ENCODE measurements at regions not wholly inside any gene's neighbourhood (a gene's known extent, or its start where the extent isn't known, plus 50 kb on each side); places are given as distances from the start of the nearest gene placed in this dataset.

GRCh38 chr9:7316967-7317366 lies 482.6 kb downstream of the DMAC1 start:
- Histone ChIP-seq H3K36me3 (ENCODE audit: low read length) (no peaks in the 10 kb centered on the region), H4K20me1 (ENCODE audit: low read depth, low read length) (no peaks in the 10 kb centered on the region), H3K4me3 (ENCODE audit: insufficient read depth, low read length, poor library complexity, severe bottlenecking) (no peak overlapping the region), H3K9ac (ENCODE audit: low read length) (no peak overlapping the region), H3K4me2 (ENCODE audit: low read depth, low read length, poor library complexity, severe bottlenecking) (no peak overlapping the region), H3K9me2 (replicated peaks; ENCODE audit: insufficient read depth, low read length) (no peaks in the 10 kb centered on the region), H3K27ac (ENCODE audit: low read depth, low read length) (no peak overlapping the region), H3K27me3 (ENCODE audit: low read length) (no peaks in the 10 kb centered on the region), H3K9me3 (ENCODE audit: insufficient read depth, low read length) (0 out of 2 replicates have a peak, but pooled peaks cover 10% of the 10 kb centered on the region), H3K79me2 (ENCODE audit: insufficient read depth, low read length) (no peaks in the 10 kb centered on the region), H3F3A (ENCODE audit: insufficient read depth) (no peaks in the 10 kb centered on the region), H2AFZ (ENCODE audit: low read depth, low read length, severe bottlenecking) (no peak overlapping the region)
- TF ChIP-seq CTCF (IDR thresholded peaks at IDR 0.05; ENCODE audit: insufficient read depth, low read length, poor library complexity, severe bottlenecking) (no peak), EZH2phosphoT487 (conservative IDR thresholded peaks at IDR 0.05; ENCODE audit: low read length) (no peak)

GRCh38 chr9:7316166-7316795 lies 483.3 kb downstream of the DMAC1 start:
- no peak for TF ChIP-seq CTCF (IDR thresholded peaks at IDR 0.05; ENCODE audit: insufficient read depth, low read length, poor library complexity, severe bottlenecking)
- TF ChIP-seq EZH2phosphoT487 (conservative IDR thresholded peaks at IDR 0.05; ENCODE audit: low read length) = no peak
- no peak overlapping the region for H3K4me3 ChIP-seq (ENCODE audit: insufficient read depth, low read length, poor library complexity, severe bottlenecking)
- no peak overlapping the region for H2AFZ ChIP-seq (ENCODE audit: low read depth, low read length, severe bottlenecking)
- no peak overlapping the region for H3K27ac ChIP-seq (ENCODE audit: low read depth, low read length)
- no peaks in the 10 kb centered on the region for H3K79me2 ChIP-seq (ENCODE audit: insufficient read depth, low read length)
- no peaks in the 10 kb centered on the region for H3K9me2 ChIP-seq (replicated peaks; ENCODE audit: insufficient read depth, low read length)
- 0 out of 2 replicates have a peak, but pooled peaks cover 10% of the 10 kb centered on the region for H3K9me3 ChIP-seq (ENCODE audit: insufficient read depth, low read length)
- no peaks in the 10 kb centered on the region for H3K27me3 ChIP-seq (ENCODE audit: low read length)
- H3K9ac ChIP-seq (ENCODE audit: low read length) = no peak overlapping the region
- no peaks in the 10 kb centered on the region for H3K36me3 ChIP-seq (ENCODE audit: low read length)
- no peaks in the 10 kb centered on the region for H3F3A ChIP-seq (ENCODE audit: insufficient read depth)
- no peak overlapping the region for H3K4me2 ChIP-seq (ENCODE audit: low read depth, low read length, poor library complexity, severe bottlenecking)
- H4K20me1 ChIP-seq (ENCODE audit: low read depth, low read length) = no peaks in the 10 kb centered on the region

- H3K36me3 ChIP-seq (ENCODE audit: low read length) = no peaks in the 10 kb centered on the region
- H3K27me3 ChIP-seq (ENCODE audit: low read length) = no peaks in the 10 kb centered on the region
- no peak overlapping the region for H3K4me3 ChIP-seq (ENCODE audit: insufficient read depth, low read length, poor library complexity, severe bottlenecking)
- H3F3A ChIP-seq (ENCODE audit: insufficient read depth) = no peaks in the 10 kb centered on the region
- no peak overlapping the region for H3K27ac ChIP-seq (ENCODE audit: low read depth, low read length)
- H4K20me1 ChIP-seq (ENCODE audit: low read depth, low read length) = no peaks in the 10 kb centered on the region
- H3K4me2 ChIP-seq (ENCODE audit: low read depth, low read length, poor library complexity, severe bottlenecking) = no peak overlapping the region
- H3K9me2 ChIP-seq (replicated peaks; ENCODE audit: insufficient read depth, low read length) = no peaks in the 10 kb centered on the region
- TF ChIP-seq EZH2phosphoT487 (conservative IDR thresholded peaks at IDR 0.05; ENCODE audit: low read length) (no peak), CTCF (IDR thresholded peaks at IDR 0.05; ENCODE audit: insufficient read depth, low read length, poor library complexity, severe bottlenecking) (no peak)
- H2AFZ ChIP-seq (ENCODE audit: low read depth, low read length, severe bottlenecking) = no peak overlapping the region
- no peaks in the 10 kb centered on the region for H3K79me2 ChIP-seq (ENCODE audit: insufficient read depth, low read length)
- H3K9me3 ChIP-seq (ENCODE audit: insufficient read depth, low read length) = peaks cover 11% of the 10 kb centered on the region; the same call in 1 of the 2 replicates
- no peak overlapping the region for H3K9ac ChIP-seq (ENCODE audit: low read length)
Observed at GRCh38 chr9:7315746-7316145, 483.8 kb downstream of the DMAC1 start.

Measured in SU-DHL-6 (cell line).